ENCODE measurements at regions not wholly inside any gene's neighbourhood (a gene's known extent, or its start where the extent isn't known, plus 50 kb on each side); places are given as distances from the start of the nearest gene placed in this dataset.

DNA sequence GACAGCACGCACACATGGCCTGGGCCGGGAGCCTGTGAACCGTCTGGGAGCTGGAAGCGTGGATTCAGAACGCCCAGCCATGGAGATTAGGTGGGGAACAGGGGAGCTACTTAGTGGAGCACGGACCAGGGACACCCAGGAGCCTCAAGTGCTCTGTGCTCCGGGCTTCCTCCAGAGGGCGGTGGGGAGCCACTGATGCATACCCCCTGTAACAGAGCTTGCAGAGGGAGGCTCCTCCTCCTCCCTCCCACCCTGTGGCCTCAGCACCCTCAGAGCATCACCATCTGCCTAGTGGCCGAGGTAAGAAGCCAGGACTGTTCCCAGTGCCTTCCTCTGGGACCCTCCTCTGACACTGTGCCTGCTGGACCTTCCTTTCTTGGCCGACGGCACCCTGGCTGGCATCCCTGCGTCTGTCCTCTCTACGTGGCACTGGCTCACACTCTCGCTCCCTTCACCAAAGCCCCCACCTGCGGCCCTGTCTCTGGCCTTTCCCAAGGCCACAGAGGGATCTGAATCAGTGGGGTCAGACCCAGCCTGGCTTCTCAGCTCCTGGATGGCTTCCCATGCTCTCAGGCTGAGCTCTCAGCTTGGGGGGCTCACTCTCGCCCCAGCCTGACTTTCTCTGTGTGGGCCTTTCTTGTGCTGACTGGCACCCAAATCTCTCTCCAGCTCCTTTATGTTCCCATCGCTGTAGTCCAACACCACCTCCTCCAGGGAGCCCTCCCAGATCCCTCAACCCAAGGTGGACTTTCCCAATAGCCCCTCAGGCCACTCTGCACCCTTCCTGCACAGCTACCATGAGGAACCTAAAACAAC lies 780.9 kb downstream of the BRD1 start:
- no peak for DNase-seq (ENCODE audit: low read depth)

DNA sequence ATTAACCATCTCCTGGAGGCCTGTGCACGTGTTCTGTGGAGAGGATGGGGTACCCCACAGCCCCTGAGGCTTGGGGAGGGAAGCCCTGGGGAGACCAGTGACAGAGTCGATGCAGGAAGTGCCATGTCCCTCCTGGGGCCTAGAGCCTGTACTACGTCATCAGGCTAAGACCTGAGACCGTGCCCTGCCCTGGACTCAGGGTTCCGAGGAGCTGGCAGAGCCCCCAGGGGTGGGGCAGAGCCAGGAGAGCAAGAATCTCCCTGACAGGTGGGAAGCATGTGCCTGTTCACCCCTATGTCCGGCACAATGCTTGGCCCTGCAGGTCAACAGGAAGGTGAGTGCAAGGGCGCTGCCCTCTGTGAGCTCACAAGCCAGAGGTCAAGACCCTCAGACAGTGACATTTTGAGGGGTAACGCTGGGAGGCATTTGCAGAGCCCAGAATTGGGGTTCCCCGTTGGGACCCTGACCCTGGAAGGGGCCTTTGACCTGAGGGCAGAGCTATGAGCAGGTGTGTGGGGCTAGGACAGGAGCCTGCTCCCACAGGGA lies 781.6 kb downstream of the BRD1 start:
- DNase-seq (ENCODE audit: low read depth), result no peak

DNA sequence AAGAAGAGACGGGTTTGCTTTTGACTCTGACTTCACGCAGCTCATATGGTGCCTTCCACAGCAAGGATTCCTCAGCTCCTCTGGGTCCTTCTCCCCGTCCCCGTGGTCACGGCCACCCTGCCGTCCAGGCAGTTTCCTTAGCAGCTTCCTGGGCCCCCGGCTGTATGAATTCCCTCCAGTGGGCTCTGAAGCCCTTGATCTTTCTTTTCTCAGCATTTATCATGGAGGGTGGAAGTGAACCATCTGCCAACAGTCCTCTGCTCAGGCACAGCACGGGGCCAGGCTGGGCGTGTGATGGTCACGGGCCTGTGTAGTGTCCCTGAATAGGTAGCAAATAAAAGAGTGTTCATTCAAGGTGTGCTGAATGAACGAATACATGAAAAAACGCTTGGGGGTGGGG lies 782.4 kb downstream of the BRD1 start:
- no peak for DNase-seq (ENCODE audit: low read depth)

DNA sequence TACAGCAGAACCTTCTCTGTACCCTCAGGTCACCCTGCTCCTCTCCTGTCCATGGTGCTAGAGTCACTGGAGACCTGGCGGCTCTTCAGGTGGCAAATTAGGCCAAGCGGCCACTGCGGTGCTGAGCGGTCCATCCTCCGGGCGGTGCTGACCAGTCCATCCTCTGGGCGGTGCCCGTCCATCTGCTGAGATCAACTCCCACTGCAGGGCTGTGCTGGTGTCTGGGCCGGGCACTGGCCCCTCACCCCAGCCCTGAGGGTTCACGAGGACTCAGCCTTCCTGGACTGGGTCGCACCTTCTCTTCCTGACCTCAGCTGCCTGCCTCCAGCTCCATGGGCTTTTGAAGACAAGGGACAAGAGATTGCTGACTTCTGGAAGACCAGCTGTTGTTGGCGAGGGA lies 782.9 kb downstream of the BRD1 start:
- no peak for DNase-seq (ENCODE audit: low read depth)

- no peak for DNase-seq (ENCODE audit: low read depth)
These were observed 783.6 kb downstream of the BRD1 start for GRCh38 chr22:49044091-49044490.

DNA sequence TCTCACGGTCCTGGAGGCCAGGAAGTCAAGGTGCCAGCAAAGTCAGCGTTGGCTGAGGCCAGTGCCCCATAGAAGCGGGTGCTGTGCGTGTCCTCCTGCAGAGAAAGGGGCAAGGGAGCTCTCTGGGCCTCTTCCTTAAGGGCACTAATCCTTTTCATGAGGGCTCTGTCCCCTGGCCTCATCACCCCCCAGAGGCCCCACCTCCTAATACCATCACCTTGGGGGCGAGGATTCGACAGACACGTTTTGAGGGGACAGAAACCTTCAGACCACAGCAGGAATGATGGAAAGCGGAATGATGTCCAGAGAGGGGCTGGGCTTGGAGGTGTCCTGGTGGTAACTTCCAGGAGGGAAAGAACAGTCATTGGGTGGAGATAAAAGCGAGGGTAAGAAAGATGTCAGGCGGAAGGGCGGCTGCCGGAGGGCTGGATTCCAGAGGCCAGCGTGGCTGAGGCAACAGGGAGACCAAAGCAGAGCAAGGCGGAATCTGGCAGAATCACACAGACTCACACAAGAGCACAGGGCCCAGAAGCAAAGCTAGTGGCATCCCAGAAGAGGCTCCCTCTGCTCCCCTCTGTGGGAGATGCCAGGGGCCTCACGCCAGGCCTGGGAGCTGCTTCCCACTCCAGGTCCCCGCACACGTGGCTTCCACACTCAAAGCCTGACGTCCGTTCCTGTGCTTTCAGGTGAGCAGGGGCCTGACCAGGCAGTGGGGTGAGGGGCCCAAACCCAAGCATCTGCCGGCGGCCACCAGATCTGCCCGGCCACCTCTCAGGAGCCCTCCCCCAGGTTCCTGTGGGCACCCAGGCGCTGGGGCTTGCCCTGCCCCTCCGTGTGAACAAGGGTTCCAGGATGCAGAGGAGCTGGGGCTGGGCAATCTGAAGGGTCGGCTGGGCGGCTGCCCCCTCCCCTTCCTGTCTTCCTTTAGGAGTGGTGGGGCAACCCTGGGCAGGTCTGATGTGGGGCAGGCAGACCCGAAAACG lies 784.5 kb downstream of the BRD1 start:
- DNase-seq (ENCODE audit: low read depth), result no peak

DNA sequence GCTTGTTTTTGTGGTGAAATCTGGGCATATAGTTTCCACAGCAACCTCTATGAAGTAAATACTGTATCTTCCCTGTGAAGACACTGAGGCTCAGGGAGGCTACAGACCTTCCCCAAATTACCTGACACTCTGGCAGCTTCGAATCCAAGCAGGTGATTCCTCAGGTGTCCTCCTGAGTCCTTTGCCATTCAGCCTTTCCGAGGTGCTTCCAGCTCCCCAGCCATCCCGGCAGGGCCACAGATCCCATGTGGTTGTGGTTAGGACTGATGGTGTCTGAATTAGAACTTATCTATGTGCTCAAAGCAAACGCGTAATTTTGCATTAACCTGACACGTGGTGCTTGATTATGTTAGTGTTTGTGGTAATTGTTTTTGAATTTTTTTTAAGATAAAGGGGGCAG lies 785.6 kb downstream of the BRD1 start:
- DNase-seq (ENCODE audit: low read depth), result no peak

GRCh38 chr22:49040754-49041467 lies 786.8 kb downstream of the BRD1 start:
- no peak for DNase-seq (ENCODE audit: low read depth)

DNA sequence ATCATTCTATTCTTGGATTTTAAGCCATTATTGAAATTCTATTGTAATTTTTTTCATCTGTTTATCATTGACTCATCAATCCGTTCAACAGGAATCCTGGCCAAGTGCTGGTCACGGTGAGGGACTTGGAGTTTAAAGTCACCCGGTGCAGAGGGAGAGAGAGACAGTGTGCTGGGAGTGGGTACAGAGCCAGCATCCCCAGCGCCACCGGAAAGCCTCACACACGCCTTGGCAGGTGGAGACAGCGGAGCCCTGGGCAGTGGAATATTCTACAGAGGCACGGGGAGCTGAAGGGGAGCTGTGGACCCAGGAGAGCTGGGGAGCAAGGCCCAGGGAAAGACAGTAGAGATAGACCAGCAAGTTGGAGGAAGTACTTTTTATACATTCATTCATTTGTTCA lies 787.6 kb downstream of the BRD1 start:
- DNase-seq (ENCODE audit: low read depth), result no peak

DNA sequence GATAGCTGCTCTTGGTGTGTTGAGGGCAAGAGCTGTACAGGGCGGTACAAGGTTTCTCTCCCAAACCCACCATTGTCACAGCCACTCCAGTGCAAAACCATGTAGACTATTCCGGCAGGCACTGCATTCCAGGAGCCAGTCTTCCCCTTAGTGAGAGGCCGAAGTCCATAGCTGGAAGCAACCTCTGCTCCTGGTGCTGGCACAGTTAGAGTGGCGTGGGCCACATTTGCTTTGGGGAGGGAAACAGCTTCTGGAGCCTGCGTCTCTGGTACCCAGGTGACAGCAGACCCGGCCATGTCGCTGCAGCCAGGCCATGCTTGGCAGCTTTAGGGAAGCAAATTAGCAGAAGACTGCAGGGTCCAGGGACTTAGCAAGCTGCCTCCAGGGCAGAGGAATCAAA lies 788.0 kb downstream of the BRD1 start:
- DNase-seq (ENCODE audit: low read depth), result no peak

GRCh38 chr22:49037701-49038245 lies 789.9 kb downstream of the BRD1 start:
- DNase-seq (ENCODE audit: low read depth), result no peak

DNA sequence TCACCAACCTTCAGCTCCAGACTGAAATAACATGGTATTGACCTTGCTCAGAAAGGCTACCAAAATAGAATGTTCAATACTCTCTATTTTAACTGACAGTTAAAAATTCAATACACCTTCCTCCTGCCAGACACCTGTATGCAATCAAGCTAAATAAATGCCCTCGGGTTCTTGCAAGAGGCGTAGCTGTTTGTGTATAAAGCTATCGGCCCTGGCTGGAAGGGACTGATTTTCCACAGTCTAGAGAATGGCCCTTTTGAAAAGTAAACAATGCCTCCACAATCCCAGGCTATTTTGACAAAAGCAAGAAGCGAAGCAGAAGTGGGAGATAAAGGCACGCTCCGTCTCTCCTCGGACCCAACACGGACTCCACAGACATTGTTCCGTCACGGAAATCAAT lies 791.2 kb downstream of the BRD1 start:
- no peak for DNase-seq (ENCODE audit: low read depth)

DNA sequence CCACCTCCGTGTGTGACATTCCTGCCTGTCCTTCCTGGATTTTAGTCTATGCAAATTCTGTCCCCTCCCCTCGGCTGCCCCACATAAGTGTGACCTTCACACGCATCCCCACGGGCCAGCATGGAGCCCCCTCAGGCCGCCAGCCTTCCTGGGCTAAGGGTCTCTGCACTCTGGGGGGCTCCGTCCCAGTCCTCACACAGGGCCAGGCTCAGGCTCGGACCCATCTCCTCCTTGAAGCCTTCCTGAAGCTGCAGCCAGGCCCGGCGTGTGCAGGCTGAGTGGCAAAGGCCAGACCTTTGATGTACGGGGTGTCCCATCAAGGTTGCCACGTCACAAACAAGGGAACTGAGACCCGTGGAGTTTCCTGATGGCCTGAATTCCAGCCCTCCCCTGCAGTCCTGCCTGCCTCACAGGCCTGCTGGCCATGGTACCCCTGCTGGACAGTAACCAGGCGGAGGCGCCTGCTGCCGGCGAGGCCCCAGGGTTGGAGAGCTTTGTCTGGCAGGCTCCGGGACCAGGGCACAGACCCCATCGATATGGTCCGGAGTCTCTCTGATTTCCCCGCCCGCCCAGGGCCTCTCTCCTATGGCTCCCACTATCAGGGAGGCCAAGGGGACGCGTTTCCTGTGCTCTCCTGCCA lies 791.7 kb downstream of the BRD1 start:
- no peak for DNase-seq (ENCODE audit: low read depth)

- DNase-seq (ENCODE audit: low read depth), result no peak
These were observed 792.5 kb downstream of the BRD1 start for GRCh38 chr22:49034836-49035817.

- no peak for DNase-seq (ENCODE audit: low read depth)
These were observed 794.1 kb downstream of the BRD1 start for GRCh38 chr22:49033616-49034015.

GRCh38 chr22:49032821-49033220 lies 794.9 kb downstream of the BRD1 start:
- no peak for DNase-seq (ENCODE audit: low read depth)

DNA sequence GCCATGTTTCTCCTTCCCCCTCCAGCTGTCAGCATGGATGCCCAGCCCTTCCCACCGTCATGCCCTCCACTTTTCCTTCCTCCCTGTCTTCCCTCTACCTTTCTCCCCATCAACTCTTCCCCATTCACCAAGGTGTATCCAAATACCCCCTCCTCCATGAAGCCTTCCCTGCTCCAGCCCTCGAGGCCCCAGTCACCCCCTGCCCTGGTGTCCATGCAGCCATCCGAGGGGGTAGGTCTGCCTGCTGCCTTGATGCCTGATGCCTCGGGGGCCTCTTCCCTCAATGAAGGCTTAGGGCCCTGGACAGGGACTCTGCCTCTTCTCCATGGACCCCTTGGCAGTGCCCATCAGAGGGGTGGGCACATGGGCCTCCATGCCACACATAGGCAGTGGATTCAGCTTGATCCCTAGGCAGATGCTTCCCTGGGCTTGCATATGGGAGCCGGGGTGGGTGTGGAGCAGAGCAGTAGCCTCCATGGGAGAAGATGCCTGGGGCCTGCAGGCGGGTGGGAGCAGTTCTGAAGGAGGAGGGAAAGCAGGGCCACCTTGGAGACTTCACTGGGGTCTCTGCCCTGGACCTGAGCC lies 795.8 kb downstream of the BRD1 start:
- no peak for DNase-seq (ENCODE audit: low read depth)

DNA sequence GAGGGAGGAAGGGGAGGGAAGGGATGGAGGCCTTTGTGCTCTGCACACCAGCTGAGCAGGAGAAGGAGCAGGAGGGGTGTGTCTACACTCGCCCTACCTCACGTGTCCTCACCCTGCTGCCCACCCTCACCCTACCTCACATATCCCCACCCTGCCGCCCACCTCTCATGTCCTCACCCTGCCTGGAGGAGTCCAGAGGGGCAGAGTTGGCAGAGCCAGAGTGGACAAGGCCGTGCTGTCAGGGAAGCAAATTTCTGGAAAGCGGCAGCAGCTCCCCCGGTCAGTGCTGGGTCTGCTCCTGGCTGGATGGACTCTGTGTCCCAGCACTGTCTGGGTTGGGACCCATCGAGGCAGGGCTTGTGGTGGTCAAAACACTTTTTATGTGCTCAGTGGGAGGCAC lies 799.6 kb downstream of the BRD1 start:
- no peak for DNase-seq (ENCODE audit: low read depth)

DNA sequence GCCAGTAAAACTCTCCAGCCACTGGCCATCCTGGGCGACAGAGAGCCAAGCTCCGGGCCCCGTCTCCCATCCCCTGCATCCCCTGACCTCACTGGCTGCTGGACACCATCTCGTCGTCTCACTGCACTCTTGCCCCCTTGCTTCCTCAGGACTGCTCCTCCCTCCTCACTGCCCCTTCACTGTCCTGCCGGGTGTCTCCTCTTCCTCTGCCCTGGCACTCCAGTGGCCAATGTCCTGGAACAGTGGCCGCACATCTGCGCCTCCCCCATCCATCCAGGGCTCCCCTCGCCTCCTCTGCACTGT lies 800.4 kb downstream of the BRD1 start:
- DNase-seq (ENCODE audit: low read depth), result no peak
